ENCODE measurements at regions not wholly inside any gene's neighbourhood (a gene's known extent, or its start where the extent isn't known, plus 50 kb on each side); places are given as distances from the start of the nearest gene placed in this dataset.
"Not testable (repeated sequence)": the region's sequence is repeated elsewhere in the genome, so short reads cannot be mapped to it uniquely, and the experiment has no call there.

- DNase-seq = no peak
These were observed 123.7 kb downstream of the CASP12 start for GRCh38 chr11:104774578-104774977.

GRCh38 chr11:104772806-104773241, 125.4 kb downstream of the CASP12 start:
- no peak for DNase-seq

- DNase-seq = no peak
These were observed 126.5 kb downstream of the CASP12 start for GRCh38 chr11:104771763-104772162.

GRCh38 chr11:104771046-104771445, 127.2 kb downstream of the CASP12 start:
- DNase-seq = not testable (repeated sequence)

- no peak for DNase-seq
These were observed 132.7 kb downstream of the CASP12 start for GRCh38 chr11:104765401-104766095.

- DNase-seq = no peak
These were observed 133.6 kb downstream of the CASP12 start for GRCh38 chr11:104764710-104765045.

GRCh38 chr11:104763930-104764709, 134.1 kb downstream of the CASP12 start:
- DNase-seq = no peak

- DNase-seq = no peak
These were observed 136.7 kb downstream of the CASP12 start for GRCh38 chr11:104761511-104761910.

GRCh38 chr11:104759464-104759863, 138.8 kb downstream of the CASP12 start:
- no peak for DNase-seq

- DNase-seq = no peak
These were observed 159.3 kb downstream of the CASP12 start for GRCh38 chr11:104738918-104739317.

- no peak for DNase-seq
These were observed 160.1 kb downstream of the CASP12 start for GRCh38 chr11:104738208-104738607.

- DNase-seq = no peak
These were observed 161.8 kb downstream of the CASP12 start for GRCh38 chr11:104736502-104736901.

GRCh38 chr11:104734998-104735397, 163.3 kb downstream of the CASP12 start:
- DNase-seq = no peak

- no peak for DNase-seq
These were observed 166.4 kb downstream of the CASP12 start for GRCh38 chr11:104731890-104732289.

GRCh38 chr11:104728927-104729326, 169.3 kb downstream of the CASP12 start:
- no peak for DNase-seq

- no peak for DNase-seq
These were observed 170.5 kb downstream of the CASP12 start for GRCh38 chr11:104727768-104728167.

GRCh38 chr11:104727095-104727494, 171.2 kb downstream of the CASP12 start:
- no peak for DNase-seq

- no peak for DNase-seq
These were observed 172.4 kb downstream of the CASP12 start for GRCh38 chr11:104725796-104726408.

GRCh38 chr11:104713401-104713800, 184.9 kb downstream of the CASP12 start:
- DNase-seq = no peak

- DNase-seq = no peak
These were observed 192.6 kb downstream of the CASP12 start for GRCh38 chr11:104705490-104706190.

- DNase-seq = no peak
These were observed 193.4 kb downstream of the CASP12 start for GRCh38 chr11:104704888-104705287.

- no peak for DNase-seq
These were observed 194.0 kb downstream of the CASP12 start for GRCh38 chr11:104704146-104704830.

GRCh38 chr11:104700609-104701008, 197.7 kb downstream of the CASP12 start:
- DNase-seq = no peak

Data from SIG-M5 (cell line).